ENCODE measurements at regions not wholly inside any gene's neighbourhood (a gene's known extent, or its start where the extent isn't known, plus 50 kb on each side); places are given as distances from the start of the nearest gene placed in this dataset.

- TF ChIP-seq CTCF (conservative IDR thresholded peaks at IDR 0.05 in 1 of 2, IDR thresholded peaks at IDR 0.05 in 1 of 2; ENCODE audit: extremely low read depth in 1 of 2, insufficient read depth in 1 of 2, low read depth in 1 of 2, low read length in 2 of 2) (no peak), EZH2 (IDR thresholded peaks at IDR 0.05; ENCODE audit: borderline replicate concordance, low read length) (no peak)
These were observed 1938.6 kb upstream of the PIK3C3 start for GRCh38 chr18:40016405-40016804.
